ENCODE measurements at regions not wholly inside any gene's neighbourhood (a gene's known extent, or its start where the extent isn't known, plus 50 kb on each side); places are given as distances from the start of the nearest gene placed in this dataset.

GRCh38 chr3:28989646-28990089 lies 291.2 kb upstream of the RBMS3 start:
- no peaks in the 10 kb centered on the region for H3K4me1 ChIP-seq (ENCODE audit: control insufficient read depth, extremely low read depth, insufficient read depth, low read length)
- TF ChIP-seq EZH2 (IDR thresholded peaks at IDR 0.05; ENCODE audit: low read length, missing control alignments): no peak
- TF ChIP-seq, protein P1, sequence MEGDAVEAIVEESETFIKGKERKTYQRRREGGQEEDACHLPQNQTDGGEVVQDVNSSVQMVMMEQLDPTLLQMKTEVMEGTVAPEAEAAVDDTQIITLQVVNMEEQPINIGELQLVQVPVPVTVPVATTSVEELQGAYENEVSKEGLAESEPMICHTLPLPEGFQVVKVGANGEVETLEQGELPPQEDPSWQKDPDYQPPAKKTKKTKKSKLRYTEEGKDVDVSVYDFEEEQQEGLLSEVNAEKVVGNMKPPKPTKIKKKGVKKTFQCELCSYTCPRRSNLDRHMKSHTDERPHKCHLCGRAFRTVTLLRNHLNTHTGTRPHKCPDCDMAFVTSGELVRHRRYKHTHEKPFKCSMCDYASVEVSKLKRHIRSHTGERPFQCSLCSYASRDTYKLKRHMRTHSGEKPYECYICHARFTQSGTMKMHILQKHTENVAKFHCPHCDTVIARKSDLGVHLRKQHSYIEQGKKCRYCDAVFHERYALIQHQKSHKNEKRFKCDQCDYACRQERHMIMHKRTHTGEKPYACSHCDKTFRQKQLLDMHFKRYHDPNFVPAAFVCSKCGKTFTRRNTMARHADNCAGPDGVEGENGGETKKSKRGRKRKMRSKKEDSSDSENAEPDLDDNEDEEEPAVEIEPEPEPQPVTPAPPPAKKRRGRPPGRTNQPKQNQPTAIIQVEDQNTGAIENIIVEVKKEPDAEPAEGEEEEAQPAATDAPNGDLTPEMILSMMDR (conservative IDR thresholded peaks at IDR 0.05 in 1 of 2, IDR thresholded peaks at IDR 0.05 in 1 of 2; ENCODE audit: low read depth in 1 of 2, low read length in 2 of 2): no peak
- H3K79me2 ChIP-seq (ENCODE audit: control insufficient read depth, insufficient read depth, low read length): no peaks in the 10 kb centered on the region
- no peak overlapping the region for H3K9ac ChIP-seq (ENCODE audit: insufficient read depth, low read length)
- no peak overlapping the region for H3K4me2 ChIP-seq (ENCODE audit: extremely low read depth, insufficient read depth, low read length)
- H3K27me3 ChIP-seq (ENCODE audit: control insufficient read depth, insufficient read depth, low read length): no peaks in the 10 kb centered on the region
- no peak overlapping the region for H3K4me3 ChIP-seq (replicated peaks in 1 of 4; ENCODE audit: control extremely low read depth in 1 of 4, insufficient read depth in 1 of 4, low read depth in 3 of 4, low read length in 4 of 4)
- DNase-seq (ENCODE audit: low read depth in 2 of 2): no peak
- no peaks in the 10 kb centered on the region for H4K20me1 ChIP-seq (ENCODE audit: control insufficient read depth, extremely low read depth, insufficient read depth, low read length)
- no peak overlapping the region for H3K27ac ChIP-seq (ENCODE audit: insufficient read depth, low read length)
- no peaks in the 10 kb centered on the region for H3K9me3 ChIP-seq (ENCODE audit: control insufficient read depth, insufficient read depth, low read depth, low read length)
- H2AFZ ChIP-seq (ENCODE audit: low read length): no peak overlapping the region
- no peaks in the 10 kb centered on the region for H3K36me3 ChIP-seq (ENCODE audit: control insufficient read depth, insufficient read depth, low read length)

GRCh38 chr3:28994161-28994905 lies 286.5 kb upstream of the RBMS3 start:
- Histone ChIP-seq H3K4me2 (ENCODE audit: extremely low read depth, insufficient read depth, low read length) (no peak overlapping the region), H3K4me1 (ENCODE audit: control insufficient read depth, extremely low read depth, insufficient read depth, low read length) (no peaks in the 10 kb centered on the region), H3K36me3 (ENCODE audit: control insufficient read depth, insufficient read depth, low read length) (no peaks in the 10 kb centered on the region), H4K20me1 (ENCODE audit: control insufficient read depth, extremely low read depth, insufficient read depth, low read length) (no peaks in the 10 kb centered on the region), H3K27ac (ENCODE audit: insufficient read depth, low read length) (no peak overlapping the region), H3K27me3 (ENCODE audit: control insufficient read depth, insufficient read depth, low read length) (no peaks in the 10 kb centered on the region), H2AFZ (ENCODE audit: low read length) (no peak overlapping the region), H3K9ac (ENCODE audit: insufficient read depth, low read length) (no peak overlapping the region), H3K79me2 (ENCODE audit: control insufficient read depth, insufficient read depth, low read length) (no peaks in the 10 kb centered on the region), H3K4me3 (replicated peaks in 1 of 4; ENCODE audit: control extremely low read depth in 1 of 4, insufficient read depth in 1 of 4, low read depth in 3 of 4, low read length in 4 of 4) (no peak overlapping the region), H3K9me3 (ENCODE audit: control insufficient read depth, insufficient read depth, low read depth, low read length) (no peaks in the 10 kb centered on the region)
- no peak for DNase-seq (ENCODE audit: low read depth in 2 of 2)
- no peak for TF ChIP-seq EZH2 (IDR thresholded peaks at IDR 0.05; ENCODE audit: low read length, missing control alignments)
- TF ChIP-seq, protein P1 (conservative IDR thresholded peaks at IDR 0.05 in 1 of 2, IDR thresholded peaks at IDR 0.05 in 1 of 2; ENCODE audit: low read depth in 1 of 2, low read length in 2 of 2): no peak

DNA sequence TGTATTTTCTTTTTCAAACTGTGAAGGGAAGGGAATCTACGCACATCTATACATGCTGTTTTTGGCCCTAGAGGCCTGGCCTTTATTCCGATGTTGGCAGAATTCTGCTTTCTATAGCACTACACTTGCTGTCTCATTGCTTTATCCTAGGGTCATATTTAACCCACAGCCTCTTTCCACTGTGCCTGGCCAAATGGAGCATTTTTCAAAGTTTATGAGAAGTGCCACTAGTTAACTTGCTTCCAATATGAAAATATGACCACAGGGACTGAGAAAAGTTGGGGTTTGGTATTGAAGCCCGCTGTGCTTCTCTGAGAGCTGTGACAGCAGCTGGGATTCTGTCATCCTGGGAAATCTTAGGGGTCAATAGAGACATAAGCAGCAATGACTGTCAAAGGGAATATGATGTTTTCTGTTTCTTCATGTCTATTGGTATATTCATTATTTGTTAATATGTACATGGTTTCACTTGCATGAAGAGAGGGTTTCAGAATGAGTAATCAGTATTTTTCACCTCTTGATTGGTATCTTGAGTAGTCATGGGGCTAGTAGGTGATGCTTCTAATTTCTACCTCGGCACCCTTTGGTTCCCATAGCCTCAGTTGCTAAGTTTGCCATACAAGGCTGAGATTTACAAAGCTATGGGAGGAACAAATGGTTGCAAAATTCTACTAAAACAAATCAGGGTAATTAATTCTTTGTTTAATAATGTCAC lies 275.8 kb upstream of the RBMS3 start:
- H3K9ac ChIP-seq (ENCODE audit: insufficient read depth, low read length): no peak overlapping the region
- no peaks in the 10 kb centered on the region for H3K4me1 ChIP-seq (ENCODE audit: control insufficient read depth, extremely low read depth, insufficient read depth, low read length)
- no peak overlapping the region for H2AFZ ChIP-seq (ENCODE audit: low read length)
- TF ChIP-seq, protein P1 (conservative IDR thresholded peaks at IDR 0.05 in 1 of 2, IDR thresholded peaks at IDR 0.05 in 1 of 2; ENCODE audit: low read depth in 1 of 2, low read length in 2 of 2): no peak
- TF ChIP-seq EZH2 (IDR thresholded peaks at IDR 0.05; ENCODE audit: low read length, missing control alignments): no peak
- H3K4me2 ChIP-seq (ENCODE audit: extremely low read depth, insufficient read depth, low read length): no peak overlapping the region
- H3K9me3 ChIP-seq (ENCODE audit: control insufficient read depth, insufficient read depth, low read depth, low read length): no peaks in the 10 kb centered on the region
- H3K4me3 ChIP-seq (replicated peaks in 1 of 4; ENCODE audit: control extremely low read depth in 1 of 4, insufficient read depth in 1 of 4, low read depth in 3 of 4, low read length in 4 of 4): no peak overlapping the region
- DNase-seq (ENCODE audit: low read depth in 2 of 2): no peak
- no peaks in the 10 kb centered on the region for H3K36me3 ChIP-seq (ENCODE audit: control insufficient read depth, insufficient read depth, low read length)
- H3K27me3 ChIP-seq (ENCODE audit: control insufficient read depth, insufficient read depth, low read length): no peaks in the 10 kb centered on the region
- no peaks in the 10 kb centered on the region for H4K20me1 ChIP-seq (ENCODE audit: control insufficient read depth, extremely low read depth, insufficient read depth, low read length)
- no peak overlapping the region for H3K27ac ChIP-seq (ENCODE audit: insufficient read depth, low read length)
- no peaks in the 10 kb centered on the region for H3K79me2 ChIP-seq (ENCODE audit: control insufficient read depth, insufficient read depth, low read length)

All from fibroblast of lung (primary cell).